Tibial nerve (tissue), 4 donors: ENCODE measurements at regions not wholly inside any gene's neighbourhood (a gene's known extent, or its start where the extent isn't known, plus 50 kb on each side); places are given as distances from the start of the nearest gene placed in this dataset.

Experiments
- DNase-seq, 2 donors: peaks; one replicate each; pipeline ENCODE4 v3.0.0-alpha.2; 2019; ENCODE audit warnings: low spot score in 2 of 2
- H3K27ac ChIP-seq, 4 donors: fragments of 200-600 bp; sonication (generic) in 3 of 4; one replicate each; pipeline ENCODE4 v1.5.1; 2017 to 2019; ENCODE audit warnings: mild to moderate bottlenecking in 1 of 4
- H3K27me3 ChIP-seq, 2 donors: fragments of 200-600 bp; sonication (generic) in 1 of 2; one replicate each; pipeline versions ENCODE4 v1.5.1 to v1.6.0; 2017 to 2019
- H3K36me3 ChIP-seq, 3 donors: fragments of 200-600 bp; sonication (generic); one replicate each; pipeline ENCODE4 v1.5.1; 2018 to 2019
- H3K4me1 ChIP-seq, 4 donors: fragments of 200-600 bp; sonication (generic) in 3 of 4; one replicate each; pipeline ENCODE4 v1.5.1; 2017 to 2019
- H3K4me3 ChIP-seq, 4 donors: fragments of 200-600 bp; sonication (generic) in 3 of 4; one replicate each; pipeline ENCODE4 v1.5.1; 2017 to 2019; ENCODE audit warnings: mild to moderate bottlenecking in 1 of 4, moderate library complexity in 1 of 4
- H3K9me3 ChIP-seq, 4 donors: fragments of 200-600 bp; sonication (generic) in 3 of 4; one replicate each; pipeline ENCODE4 v1.5.1; 2017 to 2019
- EP300 ChIP-seq, 2 donors: sonication (generic); formaldehyde crosslinking; IDR thresholded peaks; one replicate each; pipeline ENCODE4 v1.6.1; 2017; ENCODE audit warnings: antibody characterized with exemption in 2 of 2, mild to moderate bottlenecking in 1 of 2
- POLR2A ChIP-seq, 2 donors: fragments of 450-650 bp; IDR thresholded peaks; one replicate each; pipeline ENCODE4 v1.6.1; 2017; ENCODE audit warnings: antibody characterized with exemption in 2 of 2, mild to moderate bottlenecking in 2 of 2, moderate library complexity in 2 of 2
- WGBS, 2 donors: methylation state at CpG; one replicate each; pipeline ENCODE4 v1.1.5; 2018; 5-methylcytosine and 5-hydroxymethylcytosine counted together
- TF ChIP-seq, protein P1 (sequence below), 5 experiments: fragments of 200-600 bp in 3 of 5; fragments of 450-650 bp in 2 of 5; sonication (generic) in 3 of 5; IDR thresholded peaks; one replicate each; pipeline ENCODE4 v1.5.1; 2016 to 2019; ENCODE audit warnings: antibody characterized with exemption in 5 of 5, mild to moderate bottlenecking in 3 of 5, moderate library complexity in 2 of 5

DNA sequence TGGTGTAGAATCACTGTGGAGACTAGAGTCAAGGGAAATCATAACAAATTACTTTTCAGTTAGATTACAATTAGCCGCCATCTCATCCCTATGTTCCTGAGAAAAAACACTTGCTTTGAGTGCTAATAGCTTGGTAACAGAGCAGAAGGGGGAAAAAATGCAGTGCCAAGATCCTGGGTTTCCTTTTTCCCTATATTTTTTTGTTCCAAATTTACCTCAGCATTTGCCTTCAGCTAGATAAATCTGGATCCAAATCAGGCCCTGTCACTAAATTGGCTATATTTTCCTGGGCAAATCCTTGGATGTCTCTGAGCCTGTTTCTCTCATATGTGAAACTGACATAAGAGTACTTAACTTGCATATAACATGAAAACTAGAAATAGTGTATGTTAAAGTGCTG, 86.0 kb downstream of the TENT5A start:
- no peaks in the 10 kb centered on the region for H3K36me3 ChIP-seq
- WGBS, 2 donors: 96 to 100% methylated on average over 1 of the region's 1 CpG
- H3K27ac ChIP-seq: no peak overlapping the region
- H3K4me1 ChIP-seq: no peaks in the 10 kb centered on the region
- no peak overlapping the region for H3K4me3 ChIP-seq
- TF ChIP-seq POLR2A (IDR thresholded peaks at IDR 0.05): no peak
- TF ChIP-seq, protein P1, sequence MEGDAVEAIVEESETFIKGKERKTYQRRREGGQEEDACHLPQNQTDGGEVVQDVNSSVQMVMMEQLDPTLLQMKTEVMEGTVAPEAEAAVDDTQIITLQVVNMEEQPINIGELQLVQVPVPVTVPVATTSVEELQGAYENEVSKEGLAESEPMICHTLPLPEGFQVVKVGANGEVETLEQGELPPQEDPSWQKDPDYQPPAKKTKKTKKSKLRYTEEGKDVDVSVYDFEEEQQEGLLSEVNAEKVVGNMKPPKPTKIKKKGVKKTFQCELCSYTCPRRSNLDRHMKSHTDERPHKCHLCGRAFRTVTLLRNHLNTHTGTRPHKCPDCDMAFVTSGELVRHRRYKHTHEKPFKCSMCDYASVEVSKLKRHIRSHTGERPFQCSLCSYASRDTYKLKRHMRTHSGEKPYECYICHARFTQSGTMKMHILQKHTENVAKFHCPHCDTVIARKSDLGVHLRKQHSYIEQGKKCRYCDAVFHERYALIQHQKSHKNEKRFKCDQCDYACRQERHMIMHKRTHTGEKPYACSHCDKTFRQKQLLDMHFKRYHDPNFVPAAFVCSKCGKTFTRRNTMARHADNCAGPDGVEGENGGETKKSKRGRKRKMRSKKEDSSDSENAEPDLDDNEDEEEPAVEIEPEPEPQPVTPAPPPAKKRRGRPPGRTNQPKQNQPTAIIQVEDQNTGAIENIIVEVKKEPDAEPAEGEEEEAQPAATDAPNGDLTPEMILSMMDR (IDR thresholded peaks at IDR 0.05): no peak
- no peak for TF ChIP-seq EP300 (IDR thresholded peaks at IDR 0.05)
- H3K27me3 ChIP-seq: no peaks in the 10 kb centered on the region
- DNase-seq: no peak
- H3K9me3 ChIP-seq: no peaks in the 10 kb centered on the region

DNA sequence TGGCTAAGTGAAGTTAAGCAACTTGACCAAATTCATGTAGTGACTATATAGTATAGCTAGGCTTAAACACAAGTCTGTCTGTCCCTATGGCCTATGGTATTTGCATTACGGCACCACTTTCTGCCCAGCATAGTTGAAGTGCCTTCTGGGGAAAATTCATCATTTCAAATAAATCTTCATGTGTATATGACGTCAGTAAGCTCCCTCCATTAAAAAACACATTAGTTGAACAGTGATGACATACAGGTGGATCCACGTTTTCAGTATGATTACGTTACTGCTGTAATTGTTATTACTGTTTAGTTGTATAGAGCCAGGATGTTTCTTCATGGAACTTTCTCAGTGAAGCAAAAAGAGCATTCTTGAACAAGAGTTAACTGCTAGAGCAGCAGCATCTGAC, 96.2 kb downstream of the TENT5A start:
- Histone ChIP-seq H3K9me3 (no peaks in the 10 kb centered on the region), H3K4me1 (no peaks in the 10 kb centered on the region), H3K27me3 (no peaks in the 10 kb centered on the region), H3K36me3 (peaks cover 0 to 4% (median 3%) of the 10 kb centered on the region in 3 donors), H3K4me3 (no peak overlapping the region), H3K27ac (no peak overlapping the region)
- no peak for DNase-seq
- 81 to 88% methylated on average over 4 of the region's 4 CpGs for WGBS, 2 donors
- TF ChIP-seq POLR2A (IDR thresholded peaks at IDR 0.05): no peak
- no peak for TF ChIP-seq EP300 (IDR thresholded peaks at IDR 0.05)
- TF ChIP-seq, protein P1 (IDR thresholded peaks at IDR 0.05): no peak

DNA sequence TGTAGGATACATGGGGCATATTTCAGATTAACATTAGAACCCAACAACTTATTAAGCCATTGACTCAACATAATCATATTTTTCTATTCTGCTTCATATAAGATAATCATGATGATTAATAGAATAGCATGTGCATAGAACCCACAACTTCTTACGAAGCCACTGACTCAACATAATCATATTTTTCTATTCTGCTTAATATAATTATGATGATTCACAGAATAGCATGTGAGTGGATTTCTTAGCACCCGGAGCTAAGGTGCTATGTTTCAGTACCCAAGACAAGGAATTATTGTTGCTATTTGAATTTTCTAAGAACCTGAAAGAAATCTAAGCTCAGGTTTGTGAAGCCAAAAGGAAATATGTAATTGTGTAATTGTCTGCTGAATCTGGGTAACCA, 96.8 kb downstream of the TENT5A start:
- 86 to 91% methylated on average over 2 of the region's 2 CpGs for WGBS, 2 donors
- DNase-seq: no peak
- H3K36me3 ChIP-seq: peaks cover 0 to 4% (median 3%) of the 10 kb centered on the region in 3 donors

DNA sequence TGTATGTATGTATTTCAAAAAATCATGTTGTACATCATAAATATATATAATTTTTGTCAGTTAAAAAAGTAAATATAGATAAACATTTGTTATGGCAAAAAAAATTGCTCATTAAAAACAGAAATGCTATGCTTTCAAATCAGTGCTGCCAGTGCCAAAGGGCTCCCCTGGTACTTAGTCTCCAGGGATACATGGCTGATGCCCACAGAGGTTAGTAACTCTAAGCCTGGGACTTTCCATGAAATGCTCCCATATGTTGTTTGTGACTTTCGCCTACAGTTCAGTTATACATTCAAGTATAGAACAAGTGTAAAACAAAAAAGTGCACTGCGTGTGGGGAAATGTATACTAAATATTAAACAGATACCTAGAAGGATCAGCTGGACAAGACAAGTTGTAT, 104.0 kb downstream of the TENT5A start:
- Histone ChIP-seq H3K27ac (no peak overlapping the region), H3K36me3 (peaks cover 0 to 4% (median 0%) of the 10 kb centered on the region in 3 donors), H3K4me3 (no peak overlapping the region), H3K4me1 (no peaks in the 10 kb centered on the region), H3K27me3 (no peaks in the 10 kb centered on the region), H3K9me3 (no peaks in the 10 kb centered on the region)
- DNase-seq: no peak
- no peak for TF ChIP-seq POLR2A (IDR thresholded peaks at IDR 0.05)
- 99% methylated on average over 2 of the region's 2 CpGs for whole genome bisulfite sequencing, 2 donors

More for the DNA sequence above, 96.8 kb downstream of the TENT5A start:
- no peaks in the 10 kb centered on the region for H3K9me3 ChIP-seq
- no peaks in the 10 kb centered on the region for H3K4me1 ChIP-seq
- no peak overlapping the region for H3K4me3 ChIP-seq
- H3K27ac ChIP-seq: no peak overlapping the region
- H3K27me3 ChIP-seq: no peaks in the 10 kb centered on the region
- TF ChIP-seq EP300 (IDR thresholded peaks at IDR 0.05) (no peak), POLR2A (IDR thresholded peaks at IDR 0.05) (no peak)
- TF ChIP-seq, protein P1 (IDR thresholded peaks at IDR 0.05): no peak

DNA sequence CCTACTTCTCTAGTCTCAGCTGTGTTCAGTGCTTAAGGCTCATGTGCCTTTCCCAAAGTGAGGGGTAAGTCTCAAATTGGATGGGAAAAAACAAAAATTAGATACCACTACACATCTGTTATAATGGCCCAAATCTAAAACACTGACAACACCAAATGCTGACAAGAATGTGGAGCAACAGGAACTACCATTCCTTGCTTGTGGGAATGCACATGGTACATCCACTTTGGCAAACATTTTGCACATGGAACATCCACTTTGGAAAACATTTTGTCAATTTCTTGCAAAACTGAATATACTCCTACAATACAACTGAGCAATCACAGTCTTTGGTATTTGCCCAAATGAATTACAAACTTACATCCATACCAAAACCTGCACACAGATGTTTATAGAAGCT, 109.3 kb downstream of the TENT5A start:
- no peak for DNase-seq
- H3K27me3 ChIP-seq: no peaks in the 10 kb centered on the region
- no peaks in the 10 kb centered on the region for H3K4me1 ChIP-seq
- no peaks in the 10 kb centered on the region for H3K36me3 ChIP-seq
- TF ChIP-seq, protein P1 (IDR thresholded peaks at IDR 0.05): no peak
- TF ChIP-seq POLR2A (IDR thresholded peaks at IDR 0.05) (no peak), EP300 (IDR thresholded peaks at IDR 0.05) (no peak)
- no peak overlapping the region for H3K4me3 ChIP-seq
- no peak overlapping the region for H3K27ac ChIP-seq
- H3K9me3 ChIP-seq: no peaks in the 10 kb centered on the region

DNA sequence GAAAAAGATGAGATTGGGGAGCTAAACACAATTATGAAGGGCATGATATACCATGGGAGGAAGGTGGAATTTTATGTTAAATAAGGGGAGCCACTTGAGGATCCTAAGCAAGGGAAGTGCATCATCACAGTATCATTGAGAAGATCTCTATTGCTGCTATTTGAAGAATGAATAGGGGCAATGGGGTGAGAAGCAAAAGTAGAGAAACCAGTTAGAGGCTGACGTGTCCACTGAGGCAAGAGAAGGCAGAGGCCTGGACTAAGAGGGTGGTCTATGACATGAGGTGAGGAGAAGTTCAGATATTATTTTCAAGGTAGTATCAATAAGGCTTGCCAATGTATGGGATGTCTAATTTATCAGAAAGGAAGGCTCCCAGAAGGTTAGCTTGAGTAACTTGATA, 111.6 kb downstream of the TENT5A start:
- Histone ChIP-seq H3K27me3 (no peaks in the 10 kb centered on the region), H3K9me3 (no peaks in the 10 kb centered on the region), H3K4me1 (no peaks in the 10 kb centered on the region), H3K36me3 (no peaks in the 10 kb centered on the region), H3K4me3 (no peak overlapping the region), H3K27ac (no peak overlapping the region)
- TF ChIP-seq POLR2A (IDR thresholded peaks at IDR 0.05) (no peak), EP300 (IDR thresholded peaks at IDR 0.05) (no peak)
- TF ChIP-seq, protein P1 (IDR thresholded peaks at IDR 0.05): no peak
- WGBS, 2 donors: 93 to 95% methylated on average over 1 of the region's 1 CpG
- no peak for DNase-seq
